Astrocyte of the cerebellum (primary cell): ENCODE measurements at regions not wholly inside any gene's neighbourhood (a gene's known extent, or its start where the extent isn't known, plus 50 kb on each side); places are given as distances from the start of the nearest gene placed in this dataset.

Source experiments
- DNase-seq: peaks from one replicate; pipeline ENCODE4 v3.0.0-alpha.2; 2011; ENCODE audit warnings: low read depth
- H3K4me3 ChIP-seq: 2 replicates; pipeline ENCODE4 v1.5.1; 2011; ENCODE audit warnings: mild to moderate bottlenecking, low read depth, low read length, moderate library complexity
- CTCF ChIP-seq: IDR thresholded peaks from 2 replicates; pipeline ENCODE4 v1.5.1; 2012; ENCODE audit warnings: low read length, low read depth, moderate library complexity, mild to moderate bottlenecking; ENCODE audit errors: missing control alignments
- in situ Hi-C: cut with HindIII; loops from 2 replicates; pipeline ENCODE4 v1.10.0; 2017; ENCODE audit warnings: low sequenced_read_pairs

- no peak for DNase-seq
- H3K4me3 ChIP-seq = no peak overlapping the region
- no peak for TF ChIP-seq CTCF
- in situ Hi-C loops = no loop called here
Observed at GRCh38 chr14:42013153-42013552, 406.5 kb downstream of the LRFN5 start.

GRCh38 chr14:42011221-42011620 is 404.5 kb downstream of the LRFN5 start:
- no peak overlapping the region for H3K4me3 ChIP-seq
- TF ChIP-seq CTCF = no peak
- no peak for DNase-seq
- in situ Hi-C loops = no loop called here

- DNase-seq = no peak
- in situ Hi-C loops = no loop called here
- TF ChIP-seq CTCF = no peak
- no peak overlapping the region for H3K4me3 ChIP-seq
Observed at GRCh38 chr14:42004321-42004720, 397.6 kb downstream of the LRFN5 start.

- in situ Hi-C loops = no loop called here
- no peak for TF ChIP-seq CTCF
- DNase-seq = peak; percentile 2
- no peak overlapping the region for H3K4me3 ChIP-seq
Observed at GRCh38 chr14:42002141-42002540, 395.5 kb downstream of the LRFN5 start.

- no peak for TF ChIP-seq CTCF
- in situ Hi-C loops = no loop called here
- no peak for DNase-seq
- no peak overlapping the region for H3K4me3 ChIP-seq
Observed at GRCh38 chr14:42001431-42001830, 394.8 kb downstream of the LRFN5 start.

GRCh38 chr14:42000450-42000849 is 393.8 kb downstream of the LRFN5 start:
- no peak overlapping the region for H3K4me3 ChIP-seq
- no peak for DNase-seq
- TF ChIP-seq CTCF = no peak
- in situ Hi-C loops = no loop called here

- TF ChIP-seq CTCF = no peak
- no peak for DNase-seq
- no peak overlapping the region for H3K4me3 ChIP-seq
- in situ Hi-C loops = no loop called here
Observed at GRCh38 chr14:41993687-41994086, 387.0 kb downstream of the LRFN5 start.
